WTC11 (cell line): ENCODE measurements at regions not wholly inside any gene's neighbourhood (a gene's known extent, or its start where the extent isn't known, plus 50 kb on each side); places are given as distances from the start of the nearest gene placed in this dataset.

ENCODE experiments used
- ATAC-seq: fragments of 200-7000 bp; cut with Tn5 transposase; 2 replicates; pipeline ENCODE4 v1.10.0; 2021; ENCODE audit warnings: mild to moderate bottlenecking, moderate library complexity
- CTCF ChIA-PET: fragments of 300-600 bp; sonication (Branson Sonifier 250); formaldehyde crosslinking; loops from one replicate; lab custom pipeline; 2021; ENCODE audit warnings: antibody characterized with exemption; lab: Charles Lee
- POLR2A ChIA-PET: fragments of 350-600 bp; sonication (Branson Sonifier 250); formaldehyde crosslinking; loops from one replicate; lab custom pipeline; 2021; ENCODE audit warnings: antibody characterized with exemption; lab: Charles Lee
- DNase-seq: peaks from one replicate; pipeline ENCODE4 v3.0.0; 2021; ENCODE audit warnings: low spot score
- H3K27ac Mint-ChIP-seq: 2 replicates; pipeline ENCODE4 v1.8.0; 2021; ENCODE audit warnings: mixed read lengths
- H3K27me3 Mint-ChIP-seq: 2 replicates; pipeline ENCODE4 v1.8.0; 2021; ENCODE audit warnings: low read depth, mild to moderate bottlenecking, moderate library complexity, mixed read lengths
- H3K36me3 Mint-ChIP-seq: 2 replicates; pipeline ENCODE4 v1.8.0; 2021; ENCODE audit warnings: mixed read lengths
- H3K4me1 Mint-ChIP-seq: 2 replicates; pipeline ENCODE4 v1.8.0; 2022; ENCODE audit warnings: mixed read lengths
- H3K4me3 Mint-ChIP-seq: 2 replicates; pipeline ENCODE4 v1.8.0; 2021; ENCODE audit warnings: mild to moderate bottlenecking, moderate library complexity, mixed read lengths
- H3K9me3 Mint-ChIP-seq: 2 replicates; pipeline ENCODE4 v1.8.0; 2021; ENCODE audit warnings: mixed read lengths
- ATF1 ChIP-seq: sonication (generic); formaldehyde crosslinking; IDR thresholded peaks from 2 replicates; pipeline ENCODE4 v1.8.1; 2023; ENCODE audit warnings: mild to moderate bottlenecking, moderate library complexity, missing genetic modification reagents
- ATF3 ChIP-seq: sonication (generic); formaldehyde crosslinking; conservative IDR thresholded peaks from 2 replicates; pipeline ENCODE4 v1.8.1; 2022; ENCODE audit warnings: mild to moderate bottlenecking, missing genetic modification reagents
- CREM ChIP-seq: sonication (generic); formaldehyde crosslinking; IDR thresholded peaks from 2 replicates; pipeline ENCODE4 v1.8.1; 2022; ENCODE audit warnings: mild to moderate bottlenecking, missing genetic modification reagents, moderate library complexity
- E2F5 ChIP-seq: sonication (generic); formaldehyde crosslinking; IDR thresholded peaks from 2 replicates; pipeline ENCODE4 v1.8.1; 2022; ENCODE audit warnings: mild to moderate bottlenecking, moderate library complexity, missing genetic modification reagents
- FOXP1 ChIP-seq: sonication (generic); formaldehyde crosslinking; IDR thresholded peaks from 2 replicates; pipeline ENCODE4 v1.8.0; 2022; ENCODE audit warnings: missing genetic modification reagents, mild to moderate bottlenecking, moderate library complexity, borderline replicate concordance
- GABPB1 ChIP-seq: sonication (generic); formaldehyde crosslinking; IDR thresholded peaks from 2 replicates; pipeline ENCODE4 v1.8.1; 2023; ENCODE audit warnings: mild to moderate bottlenecking, missing genetic modification reagents
- IRF2 ChIP-seq: sonication (generic); formaldehyde crosslinking; IDR thresholded peaks from 2 replicates; pipeline ENCODE4 v1.8.0; 2022; ENCODE audit warnings: low read depth, missing genetic modification reagents, borderline replicate concordance
- JAZF1 ChIP-seq: fragments of 250-450 bp; sonication (Bioruptor Pico); IDR thresholded peaks from 2 replicates; pipeline ENCODE4 v1.9.0; 2021; ENCODE audit warnings: moderate library complexity, mild to moderate bottlenecking, inconsistent platforms
- MAX ChIP-seq: sonication (generic); formaldehyde crosslinking; IDR thresholded peaks from 2 replicates; pipeline ENCODE4 v1.8.0; 2022; ENCODE audit warnings: mild to moderate bottlenecking, missing genetic modification reagents
- PRRX2 ChIP-seq: fragments of 250-450 bp; sonication (Bioruptor Pico); IDR thresholded peaks from 2 replicates; pipeline ENCODE4 v1.8.0; 2021; ENCODE audit warnings: mild to moderate bottlenecking
- RORB ChIP-seq: fragments of 250-450 bp; sonication (Bioruptor Pico); IDR thresholded peaks from 2 replicates; pipeline ENCODE4 v1.9.0; 2021; ENCODE audit warnings: mild to moderate bottlenecking
- SP1 ChIP-seq: sonication (generic); formaldehyde crosslinking; conservative IDR thresholded peaks from 2 replicates; pipeline ENCODE4 v1.8.1; 2022; ENCODE audit warnings: missing genetic modification reagents
- TCF7 ChIP-seq: sonication (generic); formaldehyde crosslinking; IDR thresholded peaks from 2 replicates; pipeline ENCODE4 v1.8.0; 2022; ENCODE audit warnings: mild to moderate bottlenecking, low read depth, missing genetic modification reagents, moderate library complexity
- TEAD4 ChIP-seq: sonication (generic); formaldehyde crosslinking; IDR thresholded peaks from 2 replicates; pipeline ENCODE4 v1.8.0; 2022; ENCODE audit warnings: mild to moderate bottlenecking, missing genetic modification reagents
- TP53 ChIP-seq: sonication (generic); formaldehyde crosslinking; IDR thresholded peaks from 2 replicates; pipeline ENCODE4 v1.8.1; 2023; ENCODE audit warnings: mild to moderate bottlenecking, missing genetic modification reagents
- USF2 ChIP-seq: sonication (generic); formaldehyde crosslinking; IDR thresholded peaks from 2 replicates; pipeline ENCODE4 v1.8.1; 2023; ENCODE audit warnings: mild to moderate bottlenecking, missing genetic modification reagents, moderate library complexity
- ZNF138 ChIP-seq: sonication (generic); formaldehyde crosslinking; conservative IDR thresholded peaks from 2 replicates; pipeline ENCODE4 v1.8.1; 2022; ENCODE audit warnings: mild to moderate bottlenecking, moderate library complexity, missing genetic modification reagents
- ZNF317 ChIP-seq: sonication (generic); formaldehyde crosslinking; IDR thresholded peaks from 2 replicates; pipeline ENCODE4 v1.8.1; 2023; ENCODE audit warnings: low read depth, mild to moderate bottlenecking, moderate library complexity, missing genetic modification reagents, borderline replicate concordance
- TF ChIP-seq, protein P1 (sequence below): fragments of 200-600 bp; IDR thresholded peaks from 2 replicates; pipeline ENCODE4 v1.8.0; 2022; ENCODE audit warnings: antibody characterized with exemption
- TF ChIP-seq, protein P2 (sequence below): fragments of 250-450 bp; sonication (Bioruptor Pico); conservative IDR thresholded peaks from 2 replicates; pipeline ENCODE4 v1.9.0; 2021; ENCODE audit warnings: mild to moderate bottlenecking
- TF ChIP-seq, protein P3 (sequence below): sonication (generic); formaldehyde crosslinking; IDR thresholded peaks from 2 replicates; pipeline ENCODE4 v1.8.1; 2022; ENCODE audit warnings: mild to moderate bottlenecking, missing genetic modification reagents, moderate library complexity, borderline replicate concordance

- TF ChIP-seq, protein P1, sequence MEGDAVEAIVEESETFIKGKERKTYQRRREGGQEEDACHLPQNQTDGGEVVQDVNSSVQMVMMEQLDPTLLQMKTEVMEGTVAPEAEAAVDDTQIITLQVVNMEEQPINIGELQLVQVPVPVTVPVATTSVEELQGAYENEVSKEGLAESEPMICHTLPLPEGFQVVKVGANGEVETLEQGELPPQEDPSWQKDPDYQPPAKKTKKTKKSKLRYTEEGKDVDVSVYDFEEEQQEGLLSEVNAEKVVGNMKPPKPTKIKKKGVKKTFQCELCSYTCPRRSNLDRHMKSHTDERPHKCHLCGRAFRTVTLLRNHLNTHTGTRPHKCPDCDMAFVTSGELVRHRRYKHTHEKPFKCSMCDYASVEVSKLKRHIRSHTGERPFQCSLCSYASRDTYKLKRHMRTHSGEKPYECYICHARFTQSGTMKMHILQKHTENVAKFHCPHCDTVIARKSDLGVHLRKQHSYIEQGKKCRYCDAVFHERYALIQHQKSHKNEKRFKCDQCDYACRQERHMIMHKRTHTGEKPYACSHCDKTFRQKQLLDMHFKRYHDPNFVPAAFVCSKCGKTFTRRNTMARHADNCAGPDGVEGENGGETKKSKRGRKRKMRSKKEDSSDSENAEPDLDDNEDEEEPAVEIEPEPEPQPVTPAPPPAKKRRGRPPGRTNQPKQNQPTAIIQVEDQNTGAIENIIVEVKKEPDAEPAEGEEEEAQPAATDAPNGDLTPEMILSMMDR = no peak
- TF ChIP-seq TEAD4 (CRISPR knock-in tag) = no peak
- TF ChIP-seq E2F5 (CRISPR knock-in tag) = no peak
- TF ChIP-seq TCF7 (CRISPR knock-in tag) = no peak
- no peak for TF ChIP-seq TP53 (CRISPR knock-in tag)
- no peak for TF ChIP-seq ATF1 (CRISPR knock-in tag)
- TF ChIP-seq ATF3 (CRISPR knock-in tag) = no peak
- no peak for TF ChIP-seq GABPB1 (CRISPR knock-in tag)
- TF ChIP-seq, all 79 proteins: peak for 0
Measured at GRCh38 chr14:48936849-48937248, 649.3 kb downstream of the RPS29 start (continued).

GRCh38 chr14:48936362-48936761 lies 649.8 kb downstream of the RPS29 start:
- TF ChIP-seq IRF2 (CRISPR knock-in tag) (no peak), PRRX2 (CRISPR knock-in tag) (no peak)

DNA sequence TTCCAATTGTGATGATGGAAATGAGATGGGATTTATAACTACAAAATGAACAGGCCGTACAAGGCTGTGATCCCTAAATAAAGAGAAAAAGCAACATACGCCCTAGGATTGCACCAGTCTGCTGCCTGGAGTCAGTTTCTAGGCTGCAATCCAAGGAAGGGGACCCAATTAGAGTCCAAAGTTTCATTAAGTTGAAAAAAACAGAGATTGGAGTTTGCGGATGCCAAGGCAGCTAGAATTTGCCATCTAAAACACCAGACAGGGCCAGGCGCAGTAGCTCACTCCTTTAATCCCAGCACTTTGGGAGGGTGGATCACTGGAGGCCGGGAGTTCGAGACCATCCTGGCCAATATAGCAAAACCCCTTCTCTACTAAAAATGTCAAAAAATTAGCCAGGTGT lies 661.0 kb downstream of the RPS29 start:
- Mint-ChIP-seq H3K4me3 (no peak overlapping the region), H3K27ac (no peak overlapping the region), H3K27me3 (no peaks in the 10 kb centered on the region), H3K9me3 (peaks cover 41% of the 10 kb centered on the region), H3K36me3 (peaks cover 5% of the 10 kb centered on the region; the same call in 1 of the 2 replicates), H3K4me1 (no peaks in the 10 kb centered on the region)
- CTCF ChIA-PET = no interaction called here
- ATAC-seq (no peak), DNase-seq (no peak)
- no peak for TF ChIP-seq CREM (CRISPR knock-in tag)
- TF ChIP-seq FOXP1 = no peak
- no peak for TF ChIP-seq ZNF317 (CRISPR knock-in tag)
- no peak for TF ChIP-seq MAX (CRISPR knock-in tag)
- TF ChIP-seq SP1 (CRISPR knock-in tag) = no peak
- POLR2A ChIA-PET = no interaction called here

More at GRCh38 chr14:48936362-48936761, 649.8 kb downstream of the RPS29 start:
- H3K27ac Mint-ChIP-seq = no peak overlapping the region
- no peaks in the 10 kb centered on the region for H3K4me1 Mint-ChIP-seq
- CTCF ChIA-PET = no interaction called here
- POLR2A ChIA-PET = no interaction called here
- peaks cover 14% of the 10 kb centered on the region; the same call in 1 of the 2 replicates for H3K36me3 Mint-ChIP-seq
- no peak for ATAC-seq
- no peak overlapping the region for H3K4me3 Mint-ChIP-seq
- no peak for DNase-seq
- no peaks in the 10 kb centered on the region for H3K27me3 Mint-ChIP-seq
- peaks cover 36% of the 10 kb centered on the region for H3K9me3 Mint-ChIP-seq

DNA sequence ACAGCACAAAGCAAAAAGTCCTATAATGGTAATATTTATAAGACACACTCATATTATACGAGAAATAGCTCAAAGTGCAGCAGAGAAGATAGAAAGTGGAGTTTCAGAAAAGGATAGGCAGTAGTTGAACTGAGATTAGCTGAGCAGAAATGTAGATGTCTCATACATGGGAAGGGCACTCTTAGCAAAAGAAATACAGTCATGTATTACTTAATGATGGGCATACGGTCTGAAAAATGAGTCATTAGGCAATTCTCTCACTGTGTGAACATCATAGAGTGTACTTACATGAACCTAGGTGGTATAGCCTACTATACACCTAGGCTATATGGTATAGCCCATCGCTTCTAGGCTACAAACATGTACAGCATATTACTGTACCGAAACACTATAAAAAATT lies 671.3 kb downstream of the RPS29 start:
- peaks cover 6% of the 10 kb centered on the region for H3K4me1 Mint-ChIP-seq
- TF ChIP-seq ZNF138 (CRISPR knock-in tag) = no peak
- no peak for TF ChIP-seq USF2 (CRISPR knock-in tag)
- TF ChIP-seq, protein P2, sequence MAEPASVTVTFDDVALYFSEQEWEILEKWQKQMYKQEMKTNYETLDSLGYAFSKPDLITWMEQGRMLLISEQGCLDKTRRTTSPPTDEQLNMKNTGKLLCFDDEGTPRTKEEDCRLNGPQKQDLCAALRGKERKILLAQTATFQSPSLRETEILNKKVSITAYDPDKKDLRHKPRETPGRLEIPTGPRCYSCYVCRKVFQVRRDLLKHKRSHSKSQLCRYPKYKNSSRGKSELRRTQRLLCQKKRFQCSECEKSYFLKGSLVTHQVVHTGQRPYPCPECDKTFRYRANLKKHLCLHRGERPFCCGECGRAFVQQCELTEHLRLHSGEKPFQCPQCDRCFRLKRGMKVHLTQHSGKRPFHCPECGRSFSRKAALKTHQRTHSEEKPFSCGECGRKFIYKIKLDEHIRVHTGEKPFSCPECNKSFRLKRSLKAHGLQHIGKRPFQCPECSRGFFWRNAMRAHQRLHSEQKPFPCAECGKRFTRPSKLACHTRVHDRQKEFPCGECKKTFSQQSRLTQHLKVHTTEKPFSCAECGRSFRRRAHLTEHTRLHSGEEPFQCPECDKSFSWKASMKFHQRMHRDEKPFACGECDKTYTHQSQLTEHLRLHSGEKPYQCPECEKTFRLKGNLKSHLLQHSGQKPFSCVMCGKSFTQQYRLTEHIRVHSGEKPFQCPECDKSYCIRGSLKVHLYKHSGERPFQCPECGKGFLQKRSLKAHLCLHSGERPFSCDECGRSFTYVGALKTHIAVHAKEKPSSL (CRISPR knock-in tag) = no peak
- no peak for TF ChIP-seq JAZF1 (CRISPR knock-in tag)
- TF ChIP-seq, protein P3, sequence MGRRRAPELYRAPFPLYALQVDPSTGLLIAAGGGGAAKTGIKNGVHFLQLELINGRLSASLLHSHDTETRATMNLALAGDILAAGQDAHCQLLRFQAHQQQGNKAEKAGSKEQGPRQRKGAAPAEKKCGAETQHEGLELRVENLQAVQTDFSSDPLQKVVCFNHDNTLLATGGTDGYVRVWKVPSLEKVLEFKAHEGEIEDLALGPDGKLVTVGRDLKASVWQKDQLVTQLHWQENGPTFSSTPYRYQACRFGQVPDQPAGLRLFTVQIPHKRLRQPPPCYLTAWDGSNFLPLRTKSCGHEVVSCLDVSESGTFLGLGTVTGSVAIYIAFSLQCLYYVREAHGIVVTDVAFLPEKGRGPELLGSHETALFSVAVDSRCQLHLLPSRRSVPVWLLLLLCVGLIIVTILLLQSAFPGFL (CRISPR knock-in tag) = no peak
- no peak for TF ChIP-seq PRRX2 (CRISPR knock-in tag)
- TF ChIP-seq RORB = no peak
- ATAC-seq = no peak
- DNase-seq = no peak
- peaks cover 11% of the 10 kb centered on the region for H3K36me3 Mint-ChIP-seq
- ChIA-PET CTCF (no interaction called here), POLR2A (no interaction called here)
- no peaks in the 10 kb centered on the region for H3K27me3 Mint-ChIP-seq
- no peak overlapping the region for H3K4me3 Mint-ChIP-seq
- H3K9me3 Mint-ChIP-seq = peaks cover 66% of the 10 kb centered on the region
- H3K27ac Mint-ChIP-seq = no peak overlapping the region
